ENCODE measurements at regions not wholly inside any gene's neighbourhood (a gene's known extent, or its start where the extent isn't known, plus 50 kb on each side); places are given as distances from the start of the nearest gene placed in this dataset.

GRCh38 chr5:105501315-105501714, 1938.7 kb upstream of the NUDT12 start:
- no peak for TF ChIP-seq EZH2 (IDR thresholded peaks at IDR 0.05; ENCODE audit: borderline replicate concordance, insufficient read depth, low read depth, low read length, poor library complexity, severe bottlenecking)
- TF ChIP-seq CTCF (IDR thresholded peaks at IDR 0.05), result no peak
